Liver (tissue), 8 donors: ENCODE measurements at regions not wholly inside any gene's neighbourhood (a gene's known extent, or its start where the extent isn't known, plus 50 kb on each side); places are given as distances from the start of the nearest gene placed in this dataset.

Experiments used
- DNase-seq: peaks from one replicate; pipeline ENCODE4 v3.0.0-alpha.2; 2017; ENCODE audit warnings: low spot score
- H3K27ac ChIP-seq, 2 donors: one replicate each; pipeline ENCODE4 v1.7.0; 2013; ENCODE audit warnings: inconsistent platforms in 2 of 2, low read length in 2 of 2, control low read depth in 1 of 2, low read depth in 1 of 2, mild to moderate bottlenecking in 1 of 2
- H3K27me3 ChIP-seq, 4 donors: one replicate each; pipeline versions ENCODE4 v1.6.1 to v1.7.0; 2013; ENCODE audit warnings: low read length in 3 of 4, inconsistent platforms in 1 of 4, mild to moderate bottlenecking in 1 of 4, moderate library complexity in 1 of 4; ENCODE audit not compliant: control insufficient read depth in 4 of 4, insufficient read depth in 4 of 4
- H3K36me3 ChIP-seq, 4 donors: one replicate each; pipeline versions ENCODE4 v1.6.1 to v1.7.0; 2013; ENCODE audit warnings: low read length in 3 of 4, mild to moderate bottlenecking in 3 of 4, low read depth in 1 of 4, moderate library complexity in 1 of 4; ENCODE audit not compliant: control insufficient read depth in 4 of 4, insufficient read depth in 3 of 4
- H3K4me1 ChIP-seq, 4 donors: one replicate each; pipeline versions ENCODE4 v1.6.1 to v1.7.0; 2013; ENCODE audit warnings: low read length in 3 of 4, mild to moderate bottlenecking in 3 of 4, moderate library complexity in 1 of 4; ENCODE audit not compliant: control insufficient read depth in 4 of 4, insufficient read depth in 4 of 4
- H3K4me3 ChIP-seq, 3 donors: one replicate each; pipeline versions ENCODE4 v1.6.1 to v1.7.0; 2013; ENCODE audit warnings: low read length in 3 of 3, control low read depth in 1 of 3, low read depth in 1 of 3, mild to moderate bottlenecking in 1 of 3
- H3K9ac ChIP-seq, 2 donors: one replicate each; pipeline ENCODE4 v1.7.0; 2013; ENCODE audit warnings: low read length in 2 of 2, mild to moderate bottlenecking in 2 of 2, moderate library complexity in 2 of 2, control low read depth in 1 of 2, low read depth in 1 of 2
- H3K9me3 ChIP-seq, 4 donors: one replicate each; pipeline versions ENCODE4 v1.6.1 to v1.7.0; 2013; ENCODE audit warnings: low read length in 3 of 4; ENCODE audit not compliant: control insufficient read depth in 4 of 4
- EGR1 ChIP-seq, 2 donors: IDR thresholded peaks; 2 replicates each; pipeline ENCODE4 v1.6.1; 2016 to 2018; ENCODE audit warnings: antibody characterized with exemption in 2 of 2, low read depth in 2 of 2
- FOXA1 ChIP-seq: IDR thresholded peaks from 2 replicates; pipeline ENCODE4 v1.6.1; 2016; ENCODE audit warnings: antibody characterized with exemption
- FOXA2 ChIP-seq: IDR thresholded peaks from 2 replicates; pipeline ENCODE4 v1.6.1; 2016; ENCODE audit warnings: antibody characterized with exemption
- GABPA ChIP-seq, 2 donors: IDR thresholded peaks in 1 of 2; conservative IDR thresholded peaks in 1 of 2; 2 replicates each; pipeline ENCODE4 v1.6.1; 2016; ENCODE audit warnings: antibody characterized with exemption in 2 of 2, mild to moderate bottlenecking in 1 of 2, moderate library complexity in 1 of 2
- HNF4A ChIP-seq, 2 donors: conservative IDR thresholded peaks; 2 replicates each; pipeline ENCODE4 v1.6.1; 2016; ENCODE audit warnings: antibody characterized with exemption in 2 of 2, mild to moderate bottlenecking in 2 of 2
- HNF4G ChIP-seq: IDR thresholded peaks from 2 replicates; pipeline ENCODE4 v1.6.1; 2016; ENCODE audit warnings: antibody characterized with exemption
- NR2F2 ChIP-seq: IDR thresholded peaks from 2 replicates; pipeline ENCODE4 v1.6.1; 2016; ENCODE audit warnings: antibody characterized with exemption
- RAD21 ChIP-seq, 2 donors: IDR thresholded peaks; 2 replicates each; pipeline ENCODE4 v1.6.1; 2016; ENCODE audit warnings: antibody characterized with exemption in 2 of 2, mild to moderate bottlenecking in 2 of 2
- RXRA ChIP-seq, 2 donors: IDR thresholded peaks; 2 replicates each; pipeline ENCODE4 v1.6.1; 2017 to 2018; ENCODE audit warnings: antibody characterized with exemption in 2 of 2, mild to moderate bottlenecking in 1 of 2
- SP1 ChIP-seq: IDR thresholded peaks from 2 replicates; pipeline ENCODE4 v1.6.1; 2018; ENCODE audit warnings: antibody characterized with exemption, mild to moderate bottlenecking
- YY1 ChIP-seq: IDR thresholded peaks from 2 replicates; pipeline ENCODE4 v1.6.1; 2016; ENCODE audit warnings: antibody characterized with exemption, mild to moderate bottlenecking
- WGBS: extraction: QIAGEN DNeasy Blood & Tissue Kit; methylation state at CpG from one replicate; pipeline ENCODE4 v1.1.7; 2013; 5-methylcytosine and 5-hydroxymethylcytosine counted together
- TF ChIP-seq, protein P1 (sequence below): fragments of 150-350 bp; IDR thresholded peaks from 2 replicates; pipeline ENCODE4 v1.5.1; 2017; ENCODE audit warnings: improper control_type of control experiment, low read depth, low read length; ENCODE audit not compliant: missing input control
- TF ChIP-seq, protein P2 (sequence below): IDR thresholded peaks from 2 replicates; pipeline ENCODE4 v1.6.1; 2016; ENCODE audit warnings: antibody characterized with exemption, mild to moderate bottlenecking
- TF ChIP-seq, protein P3 (sequence below): IDR thresholded peaks from 2 replicates; pipeline ENCODE4 v1.6.1; 2016; ENCODE audit warnings: antibody characterized with exemption
- TF ChIP-seq, protein P4 (sequence below): IDR thresholded peaks from 2 replicates; pipeline ENCODE4 v1.6.1; 2016; ENCODE audit warnings: antibody characterized with exemption
- TF ChIP-seq, protein P5 (sequence below): IDR thresholded peaks from 2 replicates; pipeline ENCODE4 v1.6.1; 2016; ENCODE audit warnings: antibody characterized with exemption
- donor health status: healthy.
- donor health status: healthy.
- donor health status: healthy.
- donor health status: healthy.
- donor health status: healthy.

DNA sequence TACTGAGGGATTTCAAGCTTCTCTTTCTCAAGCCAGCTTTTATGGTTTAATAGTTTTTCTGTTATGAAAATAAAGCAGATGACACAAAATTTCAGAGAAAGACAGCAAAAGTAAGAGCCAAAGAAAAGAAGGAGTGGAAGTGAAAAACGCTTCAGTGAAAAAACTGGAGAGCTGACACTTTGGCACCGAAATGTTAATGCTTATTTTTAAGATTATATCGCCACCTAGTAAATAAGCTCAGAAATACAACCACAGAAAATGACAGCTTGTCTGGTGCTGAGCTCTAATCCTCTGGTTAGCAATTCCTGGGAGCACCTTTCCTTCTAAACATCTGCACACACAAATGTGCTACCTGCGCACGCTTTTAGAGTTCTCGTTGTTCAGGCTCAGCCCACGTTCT lies 101.6 kb downstream of the ZPLD1 start:
- Histone ChIP-seq H3K27me3 (no peaks in the 10 kb centered on the region), H3K9me3 (no peaks in the 10 kb centered on the region), H3K4me1 (peaks cover 0 to 11% (median 5%) of the 10 kb centered on the region in 4 donors), H3K4me3 (no peak overlapping the region), H3K36me3 (no peaks in the 10 kb centered on the region), H3K9ac (peak overlapping the region in 1 of 2 donors; percentile 27), H3K27ac (no peak overlapping the region)
- DNase-seq: no peak
- TF ChIP-seq, protein P1, sequence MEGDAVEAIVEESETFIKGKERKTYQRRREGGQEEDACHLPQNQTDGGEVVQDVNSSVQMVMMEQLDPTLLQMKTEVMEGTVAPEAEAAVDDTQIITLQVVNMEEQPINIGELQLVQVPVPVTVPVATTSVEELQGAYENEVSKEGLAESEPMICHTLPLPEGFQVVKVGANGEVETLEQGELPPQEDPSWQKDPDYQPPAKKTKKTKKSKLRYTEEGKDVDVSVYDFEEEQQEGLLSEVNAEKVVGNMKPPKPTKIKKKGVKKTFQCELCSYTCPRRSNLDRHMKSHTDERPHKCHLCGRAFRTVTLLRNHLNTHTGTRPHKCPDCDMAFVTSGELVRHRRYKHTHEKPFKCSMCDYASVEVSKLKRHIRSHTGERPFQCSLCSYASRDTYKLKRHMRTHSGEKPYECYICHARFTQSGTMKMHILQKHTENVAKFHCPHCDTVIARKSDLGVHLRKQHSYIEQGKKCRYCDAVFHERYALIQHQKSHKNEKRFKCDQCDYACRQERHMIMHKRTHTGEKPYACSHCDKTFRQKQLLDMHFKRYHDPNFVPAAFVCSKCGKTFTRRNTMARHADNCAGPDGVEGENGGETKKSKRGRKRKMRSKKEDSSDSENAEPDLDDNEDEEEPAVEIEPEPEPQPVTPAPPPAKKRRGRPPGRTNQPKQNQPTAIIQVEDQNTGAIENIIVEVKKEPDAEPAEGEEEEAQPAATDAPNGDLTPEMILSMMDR: peak; percentile 46
- TF ChIP-seq RAD21 (IDR thresholded peaks at IDR 0.05): peak; percentile 79 to 84
- TF ChIP-seq GABPA (IDR thresholded peaks at IDR 0.05 in 1 of 2, conservative IDR thresholded peaks at IDR 0.05 in 1 of 2): no peak
- 12% methylated on average over 7 of the region's 7 CpGs for WGBS

DNA sequence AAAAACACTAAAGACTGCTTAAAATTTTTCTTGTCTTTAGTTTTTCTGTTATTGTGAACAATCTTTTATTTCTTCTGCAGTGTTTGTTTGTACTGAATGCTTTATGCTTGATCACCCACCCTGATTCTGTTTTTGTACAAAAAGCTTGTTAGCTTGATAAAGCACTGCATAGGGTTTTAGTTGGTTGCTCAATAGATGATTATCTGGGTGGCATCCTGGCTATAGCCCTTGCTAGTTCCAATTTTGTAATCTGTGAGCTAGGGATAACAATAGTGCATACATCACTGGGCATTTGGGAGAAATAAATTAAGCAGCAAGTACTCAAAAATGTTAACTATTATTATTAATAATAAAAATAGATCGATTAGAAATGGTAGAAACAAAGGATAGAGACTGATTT lies 102.3 kb downstream of the ZPLD1 start:
- H3K27me3 ChIP-seq: no peaks in the 10 kb centered on the region
- H3K36me3 ChIP-seq: no peaks in the 10 kb centered on the region
- WGBS: 77% methylated on average over 1 of the region's 1 CpG
- DNase-seq: no peak
- no peak overlapping the region for H3K9ac ChIP-seq
- H3K9me3 ChIP-seq: no peaks in the 10 kb centered on the region
- no peak for TF ChIP-seq FOXA1
- no peak for TF ChIP-seq FOXA2
- TF ChIP-seq EGR1 (IDR thresholded peaks at IDR 0.05; ENCODE audit: low read depth in 2 of 2): no peak
- TF ChIP-seq RXRA (IDR thresholded peaks at IDR 0.05): no peak
- TF ChIP-seq NR2F2: no peak
- TF ChIP-seq, protein P2, sequence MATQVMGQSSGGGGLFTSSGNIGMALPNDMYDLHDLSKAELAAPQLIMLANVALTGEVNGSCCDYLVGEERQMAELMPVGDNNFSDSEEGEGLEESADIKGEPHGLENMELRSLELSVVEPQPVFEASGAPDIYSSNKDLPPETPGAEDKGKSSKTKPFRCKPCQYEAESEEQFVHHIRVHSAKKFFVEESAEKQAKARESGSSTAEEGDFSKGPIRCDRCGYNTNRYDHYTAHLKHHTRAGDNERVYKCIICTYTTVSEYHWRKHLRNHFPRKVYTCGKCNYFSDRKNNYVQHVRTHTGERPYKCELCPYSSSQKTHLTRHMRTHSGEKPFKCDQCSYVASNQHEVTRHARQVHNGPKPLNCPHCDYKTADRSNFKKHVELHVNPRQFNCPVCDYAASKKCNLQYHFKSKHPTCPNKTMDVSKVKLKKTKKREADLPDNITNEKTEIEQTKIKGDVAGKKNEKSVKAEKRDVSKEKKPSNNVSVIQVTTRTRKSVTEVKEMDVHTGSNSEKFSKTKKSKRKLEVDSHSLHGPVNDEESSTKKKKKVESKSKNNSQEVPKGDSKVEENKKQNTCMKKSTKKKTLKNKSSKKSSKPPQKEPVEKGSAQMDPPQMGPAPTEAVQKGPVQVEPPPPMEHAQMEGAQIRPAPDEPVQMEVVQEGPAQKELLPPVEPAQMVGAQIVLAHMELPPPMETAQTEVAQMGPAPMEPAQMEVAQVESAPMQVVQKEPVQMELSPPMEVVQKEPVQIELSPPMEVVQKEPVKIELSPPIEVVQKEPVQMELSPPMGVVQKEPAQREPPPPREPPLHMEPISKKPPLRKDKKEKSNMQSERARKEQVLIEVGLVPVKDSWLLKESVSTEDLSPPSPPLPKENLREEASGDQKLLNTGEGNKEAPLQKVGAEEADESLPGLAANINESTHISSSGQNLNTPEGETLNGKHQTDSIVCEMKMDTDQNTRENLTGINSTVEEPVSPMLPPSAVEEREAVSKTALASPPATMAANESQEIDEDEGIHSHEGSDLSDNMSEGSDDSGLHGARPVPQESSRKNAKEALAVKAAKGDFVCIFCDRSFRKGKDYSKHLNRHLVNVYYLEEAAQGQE: no peak
- no peak for TF ChIP-seq GABPA (IDR thresholded peaks at IDR 0.05 in 1 of 2, conservative IDR thresholded peaks at IDR 0.05 in 1 of 2)
- TF ChIP-seq YY1: no peak
- no peak for TF ChIP-seq HNF4A (conservative IDR thresholded peaks at IDR 0.05)
- no peak for TF ChIP-seq HNF4G
- peaks cover 0 to 11% (median 5%) of the 10 kb centered on the region in 4 donors for H3K4me1 ChIP-seq
- no peak overlapping the region for H3K27ac ChIP-seq
- H3K4me3 ChIP-seq: no peak overlapping the region

DNA sequence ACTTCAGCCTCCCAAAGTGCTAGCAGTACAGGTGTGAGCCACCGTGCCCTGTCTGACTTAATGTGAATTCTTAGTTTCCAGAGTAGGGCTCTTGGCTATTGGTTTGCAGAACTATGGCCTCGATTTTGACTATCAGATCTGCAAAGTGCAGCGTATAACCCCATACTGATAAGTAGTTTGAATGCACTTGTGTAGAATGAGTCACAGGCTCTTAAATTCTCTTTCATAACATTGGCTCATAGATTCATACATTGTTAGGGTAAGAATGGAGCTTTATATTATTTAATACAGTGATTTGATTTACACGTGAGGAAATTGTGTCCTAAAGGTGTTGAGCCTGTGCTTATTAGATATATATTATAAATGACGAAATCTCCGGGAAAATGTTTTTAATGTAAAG lies 109.9 kb downstream of the ZPLD1 start:
- no peaks in the 10 kb centered on the region for H3K36me3 ChIP-seq
- no peak overlapping the region for H3K4me3 ChIP-seq
- no peak for DNase-seq
- no peaks in the 10 kb centered on the region for H3K4me1 ChIP-seq
- WGBS: 92% methylated on average over 6 of the region's 6 CpGs
- H3K9me3 ChIP-seq: no peaks in the 10 kb centered on the region
- H3K27me3 ChIP-seq: no peaks in the 10 kb centered on the region
- H3K9ac ChIP-seq: no peak overlapping the region
- H3K27ac ChIP-seq: no peak overlapping the region
- TF ChIP-seq, protein P3, sequence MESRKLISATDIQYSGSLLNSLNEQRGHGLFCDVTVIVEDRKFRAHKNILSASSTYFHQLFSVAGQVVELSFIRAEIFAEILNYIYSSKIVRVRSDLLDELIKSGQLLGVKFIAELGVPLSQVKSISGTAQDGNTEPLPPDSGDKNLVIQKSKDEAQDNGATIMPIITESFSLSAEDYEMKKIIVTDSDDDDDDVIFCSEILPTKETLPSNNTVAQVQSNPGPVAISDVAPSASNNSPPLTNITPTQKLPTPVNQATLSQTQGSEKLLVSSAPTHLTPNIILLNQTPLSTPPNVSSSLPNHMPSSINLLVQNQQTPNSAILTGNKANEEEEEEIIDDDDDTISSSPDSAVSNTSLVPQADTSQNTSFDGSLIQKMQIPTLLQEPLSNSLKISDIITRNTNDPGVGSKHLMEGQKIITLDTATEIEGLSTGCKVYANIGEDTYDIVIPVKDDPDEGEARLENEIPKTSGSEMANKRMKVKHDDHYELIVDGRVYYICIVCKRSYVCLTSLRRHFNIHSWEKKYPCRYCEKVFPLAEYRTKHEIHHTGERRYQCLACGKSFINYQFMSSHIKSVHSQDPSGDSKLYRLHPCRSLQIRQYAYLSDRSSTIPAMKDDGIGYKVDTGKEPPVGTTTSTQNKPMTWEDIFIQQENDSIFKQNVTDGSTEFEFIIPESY: no peak
- no peak for TF ChIP-seq EGR1 (IDR thresholded peaks at IDR 0.05; ENCODE audit: low read depth in 2 of 2)
- no peak for TF ChIP-seq HNF4G
- TF ChIP-seq SP1: no peak
- TF ChIP-seq RXRA (IDR thresholded peaks at IDR 0.05): no peak
- TF ChIP-seq FOXA2: no peak
- TF ChIP-seq, protein P4, sequence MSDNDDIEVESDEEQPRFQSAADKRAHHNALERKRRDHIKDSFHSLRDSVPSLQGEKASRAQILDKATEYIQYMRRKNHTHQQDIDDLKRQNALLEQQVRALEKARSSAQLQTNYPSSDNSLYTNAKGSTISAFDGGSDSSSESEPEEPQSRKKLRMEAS: no peak
- no peak for TF ChIP-seq FOXA1
- TF ChIP-seq NR2F2: no peak
- TF ChIP-seq HNF4A (conservative IDR thresholded peaks at IDR 0.05): no peak
- TF ChIP-seq, protein P2: no peak
- TF ChIP-seq YY1: no peak
- TF ChIP-seq RAD21 (IDR thresholded peaks at IDR 0.05): no peak
- TF ChIP-seq, protein P5, sequence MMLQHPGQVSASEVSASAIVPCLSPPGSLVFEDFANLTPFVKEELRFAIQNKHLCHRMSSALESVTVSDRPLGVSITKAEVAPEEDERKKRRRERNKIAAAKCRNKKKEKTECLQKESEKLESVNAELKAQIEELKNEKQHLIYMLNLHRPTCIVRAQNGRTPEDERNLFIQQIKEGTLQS: no peak
